A549 (cell line): ENCODE measurements at regions not wholly inside any gene's neighbourhood (a gene's known extent, or its start where the extent isn't known, plus 50 kb on each side); places are given as distances from the start of the nearest gene placed in this dataset.

Source experiments
- ATAC-seq, 2 experiments: fragments of 200-7000 bp in 1 of 2; fragments of >200 bp in 1 of 2; cut with Nextera tagmentation in 1 of 2; cut with Tn5 transposase in 1 of 2; 3 replicates each; pipeline versions ENCODE4 v1.8.0 to v1.9.1; 2018 to 2020; ENCODE audit warnings: mild to moderate bottlenecking in 1 of 2, moderate library complexity in 1 of 2
- CTCF ChIA-PET: fragments of 300-600 bp; sonication (Branson Sonifier 250); formaldehyde crosslinking; extraction: SDS; loops from one replicate; lab custom pipeline; 2021; ENCODE audit warnings: antibody characterized with exemption, inconsistent platforms; lab: Yijun Ruan, JAX
- POLR2A ChIA-PET: fragments of 350-600 bp; formaldehyde crosslinking; extraction: SDS; loops from one replicate; lab custom pipeline; 2021; ENCODE audit warnings: antibody characterized with exemption, inconsistent platforms; lab: Yijun Ruan, JAX
- DNase-seq, 2 experiments: peaks; one replicate each; pipeline versions ENCODE4 v3.0.0 to v3.0.0-alpha.2; 2011 to 2016; ENCODE audit warnings: low read depth in 1 of 2, low spot score in 1 of 2
- FAIRE-seq: peaks from 2 replicates; lab custom pipeline; 2011; peaks lifted over from hg19 to GRCh38; lab: Jason Lieb, UNC
- H3K27ac ChIP-seq, 2 experiments: fragments of >200 bp; sonication (Bioruptor Twin); formaldehyde crosslinking; 3 replicates each; pipeline ENCODE4 v1.5.1; 2016 to 2017
- H3K4me1 ChIP-seq: fragments of >200 bp; sonication (Bioruptor Twin); formaldehyde crosslinking; 3 replicates; pipeline ENCODE4 v1.6.1; 2016
- H3K4me2 ChIP-seq: fragments of >200 bp; sonication (Bioruptor Twin); formaldehyde crosslinking; 3 replicates; pipeline ENCODE4 v1.6.1; 2016
- H3K4me3 ChIP-seq: fragments of >200 bp; sonication (Bioruptor Twin); formaldehyde crosslinking; 3 replicates; pipeline ENCODE4 v1.5.1; 2016
- H3K9me3 ChIP-seq: fragments of >200 bp; sonication (Bioruptor Twin); formaldehyde crosslinking; 3 replicates; pipeline ENCODE4 v1.6.1; 2016
- CBX2 ChIP-seq: fragments of 200-600 bp; sonication (generic); IDR thresholded peaks from 2 replicates; pipeline ENCODE4 v1.6.1; 2016; ENCODE audit warnings: low read depth, mild to moderate bottlenecking, borderline replicate concordance
- CEBPB ChIP-seq, 2 experiments: fragments of >200 bp in 1 of 2; sonication (Bioruptor Twin) in 1 of 2; formaldehyde crosslinking in 1 of 2; IDR thresholded peaks; 2 replicates each; pipeline ENCODE4 v1.6.1; 2012 to 2016
- ELK1 ChIP-seq: fragments of 150-350 bp; IDR thresholded peaks from 2 replicates; pipeline ENCODE4 v1.6.1; 2014; ENCODE audit warnings: low read depth, mild to moderate bottlenecking, low read length
- EP300 ChIP-seq, 2 experiments: fragments of >200 bp; sonication (Bioruptor Twin); formaldehyde crosslinking; IDR thresholded peaks; 2 replicates in 1 of 2; 3 replicates in 1 of 2; pipeline ENCODE4 v1.6.1; 2016 to 2017
- FOSB ChIP-seq: fragments of 250-450 bp; sonication (Bioruptor Pico); IDR thresholded peaks from 2 replicates; pipeline ENCODE4 v1.5.0; 2020; ENCODE audit warnings: mild to moderate bottlenecking, moderate library complexity
- FOXS1 ChIP-seq: fragments of 250-450 bp; sonication (Bioruptor Pico); IDR thresholded peaks from 2 replicates; pipeline ENCODE4 v1.5.0; 2020; ENCODE audit warnings: mild to moderate bottlenecking, moderate library complexity
- GATA3 ChIP-seq: IDR thresholded peaks from 2 replicates; pipeline ENCODE4 v1.6.1; 2012; ENCODE audit warnings: borderline replicate concordance
- HEYL ChIP-seq: fragments of 250-450 bp; sonication (Bioruptor Pico); IDR thresholded peaks from 2 replicates; pipeline ENCODE4 v1.8.0; 2021; ENCODE audit warnings: mild to moderate bottlenecking, moderate library complexity
- HMGXB4 ChIP-seq: fragments of 250-450 bp; sonication (Bioruptor Pico); IDR thresholded peaks from 2 replicates; pipeline ENCODE4 v1.5.0; 2021; ENCODE audit warnings: mild to moderate bottlenecking, moderate library complexity, borderline replicate concordance
- HOXA7 ChIP-seq: fragments of 250-450 bp; sonication (Bioruptor Pico); IDR thresholded peaks from 2 replicates; pipeline ENCODE4 v1.5.0; 2020; ENCODE audit warnings: mild to moderate bottlenecking, moderate library complexity
- HOXB13 ChIP-seq: fragments of 250-450 bp; sonication (Bioruptor Pico); IDR thresholded peaks from 2 replicates; pipeline ENCODE4 v1.5.0; 2020; ENCODE audit warnings: low read depth, mild to moderate bottlenecking, moderate library complexity
- MAX ChIP-seq: IDR thresholded peaks from 2 replicates; pipeline ENCODE4 v1.6.1; 2012
- NPAS2 ChIP-seq: fragments of 250-450 bp; sonication (Bioruptor Pico); IDR thresholded peaks from 2 replicates; pipeline ENCODE4 v1.8.0; 2022; ENCODE audit warnings: mild to moderate bottlenecking, moderate library complexity, borderline replicate concordance
- PBX3 ChIP-seq: IDR thresholded peaks from 2 replicates; pipeline ENCODE4 v1.6.1; 2012
- POLR2A ChIP-seq: IDR thresholded peaks from 2 replicates; pipeline ENCODE4 v1.6.1; 2012; ENCODE audit warnings: mild to moderate bottlenecking, low read length
- RAD21 ChIP-seq, 2 experiments: fragments of >200 bp in 1 of 2; sonication (Bioruptor Twin) in 1 of 2; formaldehyde crosslinking in 1 of 2; IDR thresholded peaks in 1 of 2; conservative IDR thresholded peaks in 1 of 2; 2 replicates in 1 of 2; 3 replicates in 1 of 2; pipeline ENCODE4 v1.6.1; 2012 to 2018; ENCODE audit warnings: inconsistent platforms in 1 of 2
- RCOR1 ChIP-seq: fragments of 150-350 bp; IDR thresholded peaks from 2 replicates; pipeline ENCODE4 v1.6.1; 2014; ENCODE audit warnings: antibody characterized with exemption, low read length, low read depth
- REST ChIP-seq: fragments of 200-600 bp; sonication (generic); IDR thresholded peaks from 2 replicates; pipeline ENCODE4 v1.6.1; 2016; ENCODE audit warnings: antibody characterized with exemption, mild to moderate bottlenecking, moderate library complexity
- SMC3 ChIP-seq: fragments of >200 bp; sonication (Bioruptor Twin); formaldehyde crosslinking; IDR thresholded peaks from 3 replicates; pipeline ENCODE4 v1.6.1; 2018; ENCODE audit warnings: inconsistent platforms
- TFCP2L1 ChIP-seq: fragments of 250-450 bp; sonication (Bioruptor Pico); IDR thresholded peaks from 2 replicates; pipeline ENCODE4 v1.5.0; 2021; ENCODE audit warnings: mild to moderate bottlenecking
- ZFP36 ChIP-seq: fragments of 450-650 bp; IDR thresholded peaks from 2 replicates; pipeline ENCODE4 v1.6.1; 2014; ENCODE audit warnings: borderline replicate concordance; ENCODE audit not compliant: partially characterized antibody
- ZSCAN20 ChIP-seq: fragments of 250-450 bp; sonication (Bioruptor Pico); IDR thresholded peaks from 2 replicates; pipeline ENCODE4 v1.8.0; 2022; ENCODE audit warnings: mild to moderate bottlenecking, moderate library complexity
- WGBS: methylation state at CpG from one replicate; pipeline ENCODE4 v1.1.6; 2017; ENCODE audit errors: missing lambda C conversion rate; 5-methylcytosine and 5-hydroxymethylcytosine counted together

GRCh38 chr3:87621667-87622066 lies 345.3 kb upstream of the POU1F1 start (continued):
- TF ChIP-seq ELK1 (no peak), POLR2A (no peak), RCOR1 (no peak)

GRCh38 chr3:87615506-87615905 lies 339.1 kb upstream of the POU1F1 start:
- Histone ChIP-seq H3K4me2 (no peak overlapping the region), H3K4me3 (no peak overlapping the region), H3K9me3 (peaks cover 18% of the 10 kb centered on the region), H3K4me1 (no peaks in the 10 kb centered on the region)
- DNase-seq, result no peak
- 26% methylated on average over 4 of the region's 4 CpGs for WGBS
- CTCF ChIA-PET, result no interaction called here
- POLR2A ChIA-PET, result no interaction called here
- TF ChIP-seq GATA3, result no peak
- TF ChIP-seq CEBPB (IDR thresholded peaks at IDR 0.05), result no peak
- no peak for TF ChIP-seq EP300 (IDR thresholded peaks at IDR 0.05)
- TF ChIP-seq ZFP36, result no peak
- no peak for TF ChIP-seq TFCP2L1
- no peak for TF ChIP-seq HMGXB4
- TF ChIP-seq RAD21 (conservative IDR thresholded peaks at IDR 0.05 in 1 of 2, IDR thresholded peaks at IDR 0.05 in 1 of 2), result no peak
- no peak for TF ChIP-seq REST
- no peak for TF ChIP-seq MAX
- TF ChIP-seq, all 56 proteins: peak for 0
- FAIRE-seq (no peak), ATAC-seq (no peak)
- H3K27ac ChIP-seq, result no peak overlapping the region

- H3K4me3 ChIP-seq, result no peak overlapping the region
- H3K4me2 ChIP-seq, result no peak overlapping the region
- ChIA-PET CTCF (no interaction called here), POLR2A (no interaction called here)
- no peak for TF ChIP-seq HOXB13 (CRISPR knock-in tag)
- TF ChIP-seq SMC3, result no peak
- TF ChIP-seq HOXA7 (CRISPR knock-in tag), result no peak
- no peak for TF ChIP-seq FOXS1 (CRISPR knock-in tag)
- no peak for TF ChIP-seq ZSCAN20 (CRISPR knock-in tag)
- TF ChIP-seq PBX3, result no peak
- TF ChIP-seq CBX2, result no peak
- TF ChIP-seq NPAS2, result no peak
- TF ChIP-seq CEBPB (IDR thresholded peaks at IDR 0.05), result no peak
- TF ChIP-seq POLR2A, result no peak
- no peak for TF ChIP-seq HEYL (CRISPR knock-in tag)
- no peak for TF ChIP-seq FOSB (CRISPR knock-in tag)
- FAIRE-seq (no peak), DNase-seq (no peak), ATAC-seq (no peak)
- peaks cover 18% of the 10 kb centered on the region for H3K9me3 ChIP-seq
- H3K27ac ChIP-seq, result no peak overlapping the region
- 92% methylated on average over 4 of the region's 4 CpGs for WGBS
- no peaks in the 10 kb centered on the region for H3K4me1 ChIP-seq
These were observed 338.6 kb upstream of the POU1F1 start for GRCh38 chr3:87614998-87615397.
